H9 (cell line): ENCODE measurements at regions not wholly inside any gene's neighbourhood (a gene's known extent, or its start where the extent isn't known, plus 50 kb on each side); places are given as distances from the start of the nearest gene placed in this dataset.

Source experiments
- DNase-seq: peaks from one replicate; pipeline ENCODE4 v3.0.0-alpha.2; 2017
- H2AFZ ChIP-seq: one replicate; pipeline ENCODE4 v1.6.1; 2013; ENCODE audit warnings: mild to moderate bottlenecking, low read length, control low read depth, moderate library complexity
- H2AK5ac ChIP-seq: 2 replicates; pipeline ENCODE4 v1.6.1; 2013; ENCODE audit warnings: low read length, control low read depth, mixed read lengths; ENCODE audit not compliant: insufficient read length
- H2BK120ac ChIP-seq: one replicate; pipeline ENCODE4 v1.6.1; 2013; ENCODE audit warnings: low read depth, mild to moderate bottlenecking, low read length, control low read depth, inconsistent platforms; ENCODE audit not compliant: poor library complexity, severe bottlenecking
- H2BK12ac ChIP-seq: 2 replicates; pipeline ENCODE4 v1.6.1; 2013; ENCODE audit warnings: low read length, control low read depth, mixed read lengths, low read depth; ENCODE audit not compliant: insufficient read length
- H2BK15ac ChIP-seq: 2 replicates; pipeline ENCODE4 v1.6.1; 2013; ENCODE audit warnings: low read depth, low read length, control low read depth
- H2BK20ac ChIP-seq: one replicate; pipeline ENCODE4 v1.6.1; 2013; ENCODE audit warnings: low read depth, mild to moderate bottlenecking, low read length, control low read depth, inconsistent platforms; ENCODE audit not compliant: poor library complexity, severe bottlenecking
- H2BK5ac ChIP-seq: 2 replicates; pipeline ENCODE4 v1.6.1; 2013; ENCODE audit warnings: low read length, control low read depth, mixed read lengths; ENCODE audit not compliant: insufficient read length
- H3K14ac ChIP-seq: 2 replicates; pipeline ENCODE4 v1.6.1; 2013; ENCODE audit warnings: low read length, control low read depth; ENCODE audit not compliant: insufficient read depth
- H3K18ac ChIP-seq: 2 replicates; pipeline ENCODE4 v1.6.1; 2013; ENCODE audit warnings: low read depth, mild to moderate bottlenecking, mixed read lengths, low read length, control low read depth; ENCODE audit not compliant: insufficient read length
- H3K23ac ChIP-seq: 2 replicates; pipeline ENCODE4 v1.6.1; 2013; ENCODE audit warnings: low read length, control low read depth, mixed read lengths, low read depth; ENCODE audit not compliant: insufficient read length
- H3K23me2 ChIP-seq: 2 replicates; pipeline ENCODE4 v1.6.1; 2013; ENCODE audit warnings: low read depth, mild to moderate bottlenecking, mixed read lengths, low read length, control low read depth; ENCODE audit not compliant: insufficient read length, poor library complexity, severe bottlenecking
- H3K27ac ChIP-seq: 2 replicates; pipeline ENCODE4 v1.5.1; 2013; ENCODE audit warnings: low read length, control low read depth, mixed read lengths, low read depth; ENCODE audit not compliant: insufficient read length
- H3K27me3 ChIP-seq: 2 replicates; pipeline ENCODE4 v1.6.1; 2013; ENCODE audit warnings: low read length, control low read depth, inconsistent platforms; ENCODE audit not compliant: insufficient read depth
- H3K4ac ChIP-seq: 2 replicates; pipeline ENCODE4 v1.6.1; 2013; ENCODE audit warnings: low read depth, mild to moderate bottlenecking, control low read depth, inconsistent platforms, low read length, moderate library complexity
- H3K4me1 ChIP-seq: 2 replicates; pipeline ENCODE4 v1.6.1; 2013; ENCODE audit warnings: low read length, control low read depth, inconsistent platforms; ENCODE audit not compliant: insufficient read depth
- H3K4me2 ChIP-seq: 2 replicates; pipeline ENCODE4 v1.6.1; 2013; ENCODE audit warnings: low read length, control low read depth, mixed read lengths; ENCODE audit not compliant: insufficient read length, insufficient read depth
- H3K56ac ChIP-seq: 2 replicates; pipeline ENCODE4 v1.6.1; 2013; ENCODE audit warnings: low read depth, mild to moderate bottlenecking, mixed read lengths, low read length, control low read depth; ENCODE audit not compliant: insufficient read length
- H3K79me1 ChIP-seq: 2 replicates; pipeline ENCODE4 v1.6.1; 2013; ENCODE audit warnings: low read depth, mild to moderate bottlenecking, moderate library complexity, low read length, control low read depth, inconsistent platforms; ENCODE audit not compliant: insufficient read depth, poor library complexity, severe bottlenecking
- H3K79me2 ChIP-seq: 2 replicates; pipeline ENCODE4 v1.6.1; 2013; ENCODE audit warnings: low read length, control low read depth, inconsistent platforms; ENCODE audit not compliant: insufficient read depth
- H3K9ac ChIP-seq: 2 replicates; pipeline ENCODE4 v1.6.1; 2013; ENCODE audit warnings: low read length, control low read depth, mixed read lengths; ENCODE audit not compliant: insufficient read length; ENCODE audit errors: extremely low read depth
- H3K9me3 ChIP-seq: one replicate; pipeline ENCODE4 v1.6.1; 2013; ENCODE audit warnings: low read depth, low read length, inconsistent platforms; ENCODE audit not compliant: control insufficient read depth
- H3T11ph ChIP-seq: one replicate; pipeline ENCODE4 v1.6.1; 2013; ENCODE audit warnings: mild to moderate bottlenecking, low read length, control low read depth, inconsistent platforms
- H4K20me1 ChIP-seq: one replicate; pipeline ENCODE4 v1.6.1; 2013; ENCODE audit not compliant: control insufficient read depth, insufficient read length, insufficient read depth
- H4K5ac ChIP-seq: 2 replicates; pipeline ENCODE4 v1.6.1; 2013; ENCODE audit warnings: low read depth, mild to moderate bottlenecking, mixed read lengths, low read length, control low read depth; ENCODE audit not compliant: insufficient read length
- H4K8ac ChIP-seq: replicated peaks from 2 replicates; pipeline ENCODE4 v1.6.1; 2013; ENCODE audit warnings: low read length, control low read depth, mixed read lengths, low read depth; ENCODE audit not compliant: insufficient read length
- H4K91ac ChIP-seq: 2 replicates; pipeline ENCODE4 v1.6.1; 2013; ENCODE audit warnings: low read depth, mild to moderate bottlenecking, moderate library complexity, mixed read lengths, low read length, control low read depth; ENCODE audit not compliant: insufficient read length
- H3K27ac Mint-ChIP-seq, 3 experiments: 2 replicates in 2 of 3; 3 replicates in 1 of 3; pipeline ENCODE4 v1.8.0; 2020 to 2021; ENCODE audit warnings: mixed read lengths in 3 of 3, mild to moderate bottlenecking in 1 of 3, moderate library complexity in 1 of 3
- H3K27me3 Mint-ChIP-seq: 2 replicates; pipeline ENCODE4 v1.8.0; 2021; ENCODE audit warnings: low read depth, mild to moderate bottlenecking, moderate library complexity, mixed read lengths
- H3K36me3 Mint-ChIP-seq, 3 experiments: 2 replicates in 2 of 3; 3 replicates in 1 of 3; pipeline ENCODE4 v1.8.0; 2020 to 2021; ENCODE audit warnings: low read depth in 3 of 3, mixed read lengths in 3 of 3; ENCODE audit not compliant: insufficient read depth in 1 of 3
- H3K4me1 Mint-ChIP-seq, 2 experiments: 2 replicates each; pipeline ENCODE4 v1.8.0; 2020; ENCODE audit warnings: mixed read lengths in 2 of 2
- H3K4me3 Mint-ChIP-seq, 2 experiments: 2 replicates in 1 of 2; 3 replicates in 1 of 2; pipeline ENCODE4 v1.8.0; 2020 to 2021; ENCODE audit warnings: mild to moderate bottlenecking in 2 of 2, mixed read lengths in 2 of 2, moderate library complexity in 1 of 2
- H3K9me3 Mint-ChIP-seq, 2 experiments: 2 replicates in 1 of 2; 3 replicates in 1 of 2; pipeline ENCODE4 v1.8.0; 2020; ENCODE audit warnings: mild to moderate bottlenecking in 2 of 2, mixed read lengths in 2 of 2, moderate library complexity in 1 of 2
- WGBS: extraction: QIAGEN DNeasy Blood & Tissue Kit; methylation state at CpG from one replicate; pipeline ENCODE4 v1.1.7; 2013; ENCODE audit warnings: missing lambda C conversion rate, low lambda C conversion rate, mixed read lengths; ENCODE audit not compliant: insufficient read length; ENCODE audit errors: extremely low coverage; 5-methylcytosine and 5-hydroxymethylcytosine counted together
- TF ChIP-seq, protein P1 (sequence below): fragments of 200-600 bp; sonication (generic); conservative IDR thresholded peaks from 3 replicates; pipeline ENCODE4 v1.8.0; 2021; ENCODE audit warnings: antibody characterized with exemption, mild to moderate bottlenecking

GRCh38 chr9:86868616-86869015 is 78.7 kb downstream of the GAS1 start:
- H3K9me3 Mint-ChIP-seq: no peaks in the 10 kb centered on the region
- Histone ChIP-seq H4K20me1 (no peaks in the 10 kb centered on the region), H2BK12ac (no peak overlapping the region), H3K23ac (no peak overlapping the region), H3K14ac (no peak overlapping the region), H3K79me1 (no peaks in the 10 kb centered on the region), H3T11ph (no peak overlapping the region), H4K91ac (no peak overlapping the region), H2BK5ac (no peak overlapping the region), H3K27me3 (no peaks in the 10 kb centered on the region), H4K5ac (no peak overlapping the region), H3K9ac (no peak overlapping the region), H2AFZ (no peak overlapping the region), H3K4me2 (no peak overlapping the region), H4K8ac (no peak overlapping the region), H2BK15ac (no peak overlapping the region), H3K4me1 (no peaks in the 10 kb centered on the region; the same call in 1 of the 2 replicates), H3K27ac (no peak overlapping the region), H3K18ac (no peak overlapping the region), H3K4ac (no peak overlapping the region), H2AK5ac (no peak overlapping the region), H3K9me3 (no peaks in the 10 kb centered on the region), H2BK120ac (no peak overlapping the region), H3K79me2 (no peaks in the 10 kb centered on the region), H3K56ac (no peak overlapping the region), H2BK20ac (no peak overlapping the region), H3K23me2 (no peaks in the 10 kb centered on the region)
- H3K27ac Mint-ChIP-seq: no peak overlapping the region
- no peaks in the 10 kb centered on the region for H3K27me3 Mint-ChIP-seq
- H3K36me3 Mint-ChIP-seq: no peaks in the 10 kb centered on the region
- peaks cover 2 to 5% of the 10 kb centered on the region in 2 experiments for H3K4me1 Mint-ChIP-seq
- TF ChIP-seq, protein P1, sequence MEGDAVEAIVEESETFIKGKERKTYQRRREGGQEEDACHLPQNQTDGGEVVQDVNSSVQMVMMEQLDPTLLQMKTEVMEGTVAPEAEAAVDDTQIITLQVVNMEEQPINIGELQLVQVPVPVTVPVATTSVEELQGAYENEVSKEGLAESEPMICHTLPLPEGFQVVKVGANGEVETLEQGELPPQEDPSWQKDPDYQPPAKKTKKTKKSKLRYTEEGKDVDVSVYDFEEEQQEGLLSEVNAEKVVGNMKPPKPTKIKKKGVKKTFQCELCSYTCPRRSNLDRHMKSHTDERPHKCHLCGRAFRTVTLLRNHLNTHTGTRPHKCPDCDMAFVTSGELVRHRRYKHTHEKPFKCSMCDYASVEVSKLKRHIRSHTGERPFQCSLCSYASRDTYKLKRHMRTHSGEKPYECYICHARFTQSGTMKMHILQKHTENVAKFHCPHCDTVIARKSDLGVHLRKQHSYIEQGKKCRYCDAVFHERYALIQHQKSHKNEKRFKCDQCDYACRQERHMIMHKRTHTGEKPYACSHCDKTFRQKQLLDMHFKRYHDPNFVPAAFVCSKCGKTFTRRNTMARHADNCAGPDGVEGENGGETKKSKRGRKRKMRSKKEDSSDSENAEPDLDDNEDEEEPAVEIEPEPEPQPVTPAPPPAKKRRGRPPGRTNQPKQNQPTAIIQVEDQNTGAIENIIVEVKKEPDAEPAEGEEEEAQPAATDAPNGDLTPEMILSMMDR: no peak
- H3K4me3 Mint-ChIP-seq: no peak overlapping the region
- WGBS: no CpG with 5 or more reads among the region's 2 CpGs
- no peak for DNase-seq
